ENCODE measurements at regions not wholly inside any gene's neighbourhood (a gene's known extent, or its start where the extent isn't known, plus 50 kb on each side); places are given as distances from the start of the nearest gene placed in this dataset.

DNA sequence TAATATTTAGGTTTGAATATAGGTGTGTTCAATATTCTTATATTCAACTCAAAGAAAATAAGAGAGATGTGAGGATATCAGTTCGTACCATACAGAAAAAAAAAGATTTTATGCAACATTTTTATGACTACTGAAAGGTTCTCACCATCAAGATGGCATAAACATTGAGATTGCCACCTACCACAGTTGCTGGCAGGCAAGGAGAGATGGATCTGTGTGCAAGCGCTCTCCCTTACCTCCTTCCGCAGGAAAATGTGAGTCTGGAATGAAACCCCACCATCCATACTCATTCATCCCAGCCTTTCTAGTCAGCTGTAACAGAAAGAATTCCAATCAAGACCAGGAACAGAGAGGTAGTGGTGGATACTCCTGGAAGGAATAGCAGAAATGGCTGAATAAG, 376.9 kb downstream of the PPP3CA start:
- DNase-seq: no peak

DNA sequence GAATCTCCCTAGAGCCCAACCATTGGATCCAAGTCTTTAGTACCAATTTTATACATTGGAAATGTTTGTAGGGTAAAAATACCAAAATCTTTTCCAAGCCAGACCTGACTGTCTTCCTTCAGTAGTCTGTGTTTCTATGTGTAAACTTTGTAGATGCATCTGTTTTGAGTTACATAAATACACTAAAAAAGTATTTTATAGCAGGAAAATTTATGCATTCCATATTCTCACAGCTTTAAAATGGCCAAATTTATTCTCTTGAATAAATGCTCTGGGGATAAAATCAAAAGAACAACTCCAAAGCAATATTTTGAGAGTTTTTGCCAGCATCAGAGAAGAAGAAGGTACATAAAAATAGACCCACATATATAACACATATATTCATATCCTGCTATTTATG, 377.4 kb downstream of the PPP3CA start:
- no peak for DNase-seq

DNA sequence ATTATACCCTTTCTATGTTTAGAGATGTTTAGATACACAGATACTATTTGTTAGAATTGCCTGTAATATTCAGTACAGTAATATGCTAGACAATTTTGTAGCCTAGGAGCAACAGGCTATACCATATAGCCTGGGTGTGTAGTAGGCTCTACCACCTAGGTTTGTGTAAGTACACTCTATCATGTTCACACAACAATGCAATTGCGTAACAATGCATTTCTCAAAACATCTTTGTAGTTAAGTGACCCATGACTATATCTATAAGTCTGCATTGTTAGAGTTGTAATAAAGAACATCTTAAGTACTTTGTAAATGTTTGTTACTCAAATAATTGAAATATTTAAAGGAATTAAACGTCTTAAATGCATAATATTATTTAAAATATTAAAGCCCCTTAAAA, 379.3 kb downstream of the PPP3CA start:
- no peak for DNase-seq

DNA sequence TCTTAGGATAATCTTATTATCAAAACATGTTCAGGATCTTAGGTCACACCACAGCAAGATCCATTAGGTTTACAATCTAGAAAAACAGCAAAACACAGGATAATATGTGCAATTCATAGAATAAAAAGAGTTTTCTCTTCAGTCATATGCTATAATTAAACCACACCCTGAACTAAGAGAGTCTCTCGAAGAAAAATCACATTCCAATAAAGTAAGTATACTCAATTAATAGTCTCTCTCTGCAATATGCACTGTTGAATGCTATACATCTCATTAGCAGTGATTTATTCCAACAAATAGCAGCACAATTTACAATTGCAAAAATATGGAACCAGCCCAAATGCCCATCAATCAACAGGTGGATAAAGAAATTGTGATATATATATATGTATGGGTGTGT, 383.7 kb downstream of the PPP3CA start:
- DNase-seq: no peak

DNA sequence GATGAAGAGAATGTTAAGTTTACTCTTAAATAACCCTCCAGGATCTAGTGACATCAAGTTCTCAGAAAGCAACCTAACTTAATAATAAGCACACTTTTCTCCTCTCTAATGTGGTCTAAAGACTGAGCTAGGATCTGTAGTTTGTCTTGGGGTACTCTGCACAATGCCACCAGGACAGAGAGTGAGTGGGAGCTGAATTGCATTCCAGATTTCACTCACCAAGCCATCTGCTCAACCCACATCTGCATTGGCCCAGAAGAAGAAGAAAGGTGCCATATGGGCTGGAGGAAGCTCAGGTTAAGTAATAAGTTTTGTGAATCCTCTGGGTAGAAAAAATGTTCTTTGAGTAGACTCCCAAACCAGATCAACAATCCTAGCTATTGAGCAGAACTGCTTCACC, 384.6 kb downstream of the PPP3CA start:
- DNase-seq: no peak

DNA sequence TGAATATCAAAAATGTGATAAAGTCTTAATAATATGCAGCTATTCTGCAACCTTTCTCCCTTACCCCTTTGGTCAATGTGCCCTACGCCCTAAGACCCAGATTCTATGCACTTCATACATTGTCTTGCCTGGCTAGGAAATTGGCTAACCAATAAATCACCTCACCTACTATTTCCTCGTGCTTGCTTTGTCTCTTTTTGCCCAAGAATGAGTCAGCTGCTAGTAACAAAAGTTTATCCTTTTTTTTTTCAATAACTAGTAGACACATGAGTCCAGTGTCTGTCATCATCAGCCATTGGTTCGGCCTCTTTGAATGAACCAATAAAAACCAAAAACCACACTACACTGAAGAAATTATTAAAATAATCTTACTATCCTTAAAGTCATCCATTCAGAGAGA, 387.1 kb downstream of the PPP3CA start:
- DNase-seq: no peak

DNA sequence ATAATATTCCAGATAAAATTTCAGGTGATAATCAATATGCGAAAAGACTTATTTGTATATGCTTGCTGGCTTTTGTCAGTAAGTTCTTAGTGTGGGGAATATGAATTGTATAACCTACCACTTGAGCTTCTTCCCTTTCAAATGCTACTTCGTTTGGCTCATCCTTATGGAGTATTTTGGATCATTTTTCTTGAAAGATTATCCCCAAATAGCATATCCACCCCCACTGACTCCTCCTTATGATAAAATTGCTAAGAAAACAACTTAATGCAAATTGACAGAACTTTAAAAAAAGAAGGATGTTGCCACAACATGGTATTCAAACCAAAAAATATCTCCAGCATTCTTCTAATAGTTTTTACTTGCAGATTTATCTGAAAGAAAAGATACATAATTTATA, 393.3 kb downstream of the PPP3CA start:
- DNase-seq: no peak

DNA sequence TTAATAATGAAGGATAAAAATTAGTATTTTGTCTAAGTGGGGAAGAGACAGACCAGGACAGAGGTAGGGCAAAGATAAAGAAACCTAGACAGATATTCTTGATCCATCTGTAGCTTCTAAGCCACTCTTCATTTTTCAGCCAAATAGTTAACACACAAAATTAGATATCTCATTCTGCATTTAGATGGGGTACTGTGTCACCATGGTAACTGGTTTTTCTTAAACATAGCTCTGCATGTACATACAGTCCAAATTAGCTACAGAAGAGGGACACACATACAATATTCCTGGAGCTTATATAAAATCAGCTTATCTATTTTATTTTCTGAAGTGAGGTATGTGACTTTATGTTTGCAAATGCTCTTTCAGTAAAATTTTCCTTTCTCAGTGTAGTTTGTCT, 393.7 kb downstream of the PPP3CA start:
- DNase-seq: no peak

DNA sequence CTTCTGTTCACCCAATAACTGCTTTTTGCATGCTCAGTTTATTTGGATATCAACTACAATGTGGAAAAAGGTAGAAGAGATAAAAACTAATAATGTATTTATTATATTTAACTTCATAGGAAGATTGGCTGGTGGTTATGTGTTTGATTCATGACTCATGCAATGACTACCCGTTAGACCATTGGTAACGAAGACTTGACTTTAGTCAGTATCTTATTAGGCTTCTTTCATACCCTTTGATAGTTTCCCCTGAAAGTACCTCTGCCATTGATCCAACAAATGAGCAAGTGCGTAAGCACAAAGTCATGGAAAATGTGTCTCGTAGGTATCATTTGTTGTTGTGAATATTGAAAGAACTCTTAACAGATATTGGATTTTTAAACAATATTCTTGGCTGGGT, 394.7 kb downstream of the PPP3CA start:
- DNase-seq: no peak

DNA sequence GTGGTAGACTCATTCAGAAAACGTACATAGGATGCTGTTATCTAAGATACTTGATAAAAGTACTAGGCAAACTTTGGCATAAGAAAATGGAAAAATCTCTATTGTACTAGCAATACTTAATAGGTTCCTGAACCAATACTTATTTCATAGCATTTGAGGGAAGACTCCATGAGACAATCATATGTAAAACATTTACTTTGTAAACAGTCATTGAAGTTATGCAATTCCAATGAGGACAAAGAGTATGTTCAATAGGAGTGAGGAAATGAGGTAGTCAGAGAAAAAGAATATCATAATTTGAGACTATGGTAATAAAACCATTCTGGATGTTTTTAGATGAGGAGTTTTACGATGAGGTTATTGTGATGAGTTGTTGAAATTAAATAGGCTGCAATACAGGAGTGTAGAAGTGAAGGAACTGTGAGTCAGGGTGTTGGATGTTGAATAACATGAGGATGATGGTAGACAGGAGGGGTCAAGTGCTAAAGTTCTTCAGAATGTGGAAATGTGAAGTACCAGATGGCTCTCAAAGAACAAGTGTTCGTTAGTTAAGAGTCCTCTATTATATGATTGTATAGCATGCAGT, 397.9 kb downstream of the PPP3CA start:
- no peak for DNase-seq

DNA sequence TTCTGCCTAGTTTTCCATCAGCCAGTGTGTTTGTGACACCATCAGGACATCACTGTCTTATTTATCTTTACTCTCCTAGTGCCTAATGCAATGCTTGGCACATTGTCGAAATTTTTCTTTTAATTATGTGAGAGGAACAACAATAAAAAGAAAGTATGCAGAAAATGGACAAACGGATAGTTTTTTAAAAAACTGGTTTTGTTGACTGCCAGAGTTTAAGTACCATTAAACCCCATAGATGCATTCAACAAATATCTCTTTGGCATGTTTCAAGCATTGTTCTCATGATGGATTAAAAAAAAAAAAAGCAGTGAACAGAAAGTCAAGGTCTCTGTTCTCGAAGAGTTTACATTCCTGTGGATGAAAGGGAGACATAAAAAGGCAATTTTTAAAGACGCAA, 398.4 kb downstream of the PPP3CA start:
- DNase-seq: no peak

DNA sequence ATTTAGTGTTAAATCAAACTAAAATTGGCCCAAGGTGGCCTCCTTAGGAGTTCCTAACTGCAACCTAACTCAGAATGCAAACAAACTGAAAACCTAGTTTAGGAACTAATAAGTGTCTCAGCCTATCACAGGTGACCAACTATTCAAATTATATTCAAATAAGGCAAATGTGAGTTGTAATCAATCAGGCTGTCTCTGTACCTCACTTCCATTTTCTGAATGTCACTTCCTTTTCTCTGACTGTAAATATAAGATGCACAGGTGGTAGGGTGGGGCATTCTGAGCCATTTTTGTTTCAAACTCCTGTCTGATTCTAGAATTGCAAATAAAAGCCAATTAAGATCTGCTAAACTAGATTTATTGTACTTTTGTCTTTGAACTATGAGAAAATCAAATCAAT, 401.5 kb downstream of the PPP3CA start:
- no peak for DNase-seq

DNA sequence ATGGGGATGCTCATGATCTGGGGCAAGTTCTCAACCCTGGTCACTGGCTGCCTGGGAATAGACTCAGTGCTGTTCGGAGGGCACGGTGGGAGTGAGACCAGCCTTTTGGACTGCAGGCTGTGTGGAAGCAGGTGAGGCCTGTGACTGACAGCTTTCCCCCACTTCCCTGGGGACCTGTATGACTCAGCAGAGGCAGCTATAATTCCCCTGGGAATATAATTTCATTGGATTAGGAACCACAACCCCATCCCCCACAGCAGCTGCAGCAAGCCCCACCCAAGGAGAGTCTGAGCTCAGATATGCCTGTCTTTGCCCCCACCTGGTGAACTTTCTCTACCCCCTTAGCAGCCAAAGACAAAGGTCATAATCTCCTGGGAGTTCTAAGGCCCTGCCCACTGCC, 408.6 kb downstream of the PPP3CA start:
- DNase-seq: no peak

DNA sequence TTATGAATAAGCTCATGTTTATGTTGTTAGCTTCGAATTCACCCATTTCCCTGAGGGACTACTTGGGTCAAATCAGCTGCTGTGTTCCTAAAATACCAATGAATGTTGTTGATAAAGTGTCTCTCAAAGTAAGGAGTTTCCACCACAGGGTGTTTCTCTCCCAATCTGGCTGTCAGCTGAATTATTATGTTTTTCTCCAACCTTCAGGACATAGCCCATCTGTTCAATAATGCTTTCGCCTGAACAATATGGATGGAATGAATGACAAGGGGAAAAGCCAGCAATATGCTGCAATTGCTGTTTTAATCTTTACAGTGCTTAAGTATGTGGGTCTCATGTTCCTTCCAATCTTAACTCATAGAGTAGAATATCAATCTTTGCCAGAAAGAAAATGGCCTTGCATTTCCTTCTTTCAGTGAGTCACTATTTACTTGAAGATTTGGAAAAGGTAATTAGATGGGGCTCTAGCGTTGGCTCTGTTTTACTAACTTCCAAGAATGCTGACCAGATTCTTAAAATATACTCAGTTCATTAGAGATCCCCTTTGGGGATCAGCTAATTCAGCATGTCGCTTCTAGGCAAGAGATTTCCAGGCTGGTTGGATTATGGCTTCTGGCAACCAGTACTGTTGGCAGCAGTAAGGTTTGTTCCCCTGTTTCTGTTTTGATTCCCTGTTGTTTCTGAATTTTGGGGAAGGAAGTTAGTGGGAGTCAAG, 410.5 kb downstream of the PPP3CA start:
- no peak for DNase-seq

DNA sequence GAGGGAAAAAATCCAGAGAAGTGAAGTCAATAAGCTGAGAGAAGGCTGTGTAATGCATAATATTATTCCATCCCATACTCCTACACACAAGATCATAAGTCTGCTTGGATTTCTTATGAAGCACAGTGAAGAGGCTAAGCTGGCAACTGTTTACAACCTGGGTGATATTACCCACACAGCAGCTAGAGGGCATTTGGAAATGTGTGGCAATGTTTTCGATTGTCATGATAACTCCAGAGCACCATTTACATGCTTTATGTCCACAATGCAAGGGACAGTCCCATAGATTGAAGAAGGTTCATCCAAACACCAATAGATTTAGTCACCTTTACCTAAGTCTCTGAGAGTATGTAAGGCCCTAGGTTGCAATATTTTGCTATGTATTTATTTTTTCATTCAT, 412.2 kb downstream of the PPP3CA start:
- DNase-seq: peak; percentile 12

DNA sequence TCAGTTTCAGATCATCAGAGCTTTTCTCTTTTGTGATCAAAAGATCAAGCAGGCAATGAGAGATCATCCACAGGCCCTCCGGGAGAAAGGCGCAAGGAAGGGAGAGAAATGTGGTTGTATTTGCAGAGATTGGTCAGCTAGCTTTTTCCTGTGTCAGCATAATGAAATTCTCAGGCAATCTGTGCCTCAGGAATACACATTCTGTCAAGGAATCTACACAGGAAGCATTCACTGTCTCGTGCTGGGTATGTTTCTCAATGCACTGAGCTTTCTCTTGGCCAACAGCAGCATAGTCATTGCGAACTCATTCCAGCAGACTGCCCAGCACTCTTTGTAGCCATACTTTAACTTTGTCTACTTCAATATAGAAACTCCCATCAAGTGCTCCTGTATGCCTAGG, 413.7 kb downstream of the PPP3CA start:
- peak; percentile 14 for DNase-seq

DNA sequence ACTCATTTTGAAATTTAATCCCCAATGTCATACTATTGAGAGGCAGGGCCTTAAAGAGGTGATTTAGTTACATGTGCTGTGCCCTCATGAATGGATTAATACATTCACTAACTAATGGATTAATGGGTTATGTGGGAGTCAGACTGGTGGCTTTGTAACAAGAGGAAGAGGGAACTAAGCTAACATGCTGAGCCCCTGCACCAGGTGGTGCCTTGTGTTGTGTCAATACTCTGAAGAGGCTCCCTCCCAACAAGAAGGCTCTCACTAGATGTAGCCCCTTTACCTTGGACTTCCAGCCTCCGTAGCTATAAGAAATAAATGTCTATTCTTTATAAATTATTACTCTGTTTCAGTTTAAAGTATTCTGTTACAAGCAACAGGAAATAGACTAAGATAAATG, 411.9 kb upstream of the EMCN start:
- no peak for DNase-seq

DNA sequence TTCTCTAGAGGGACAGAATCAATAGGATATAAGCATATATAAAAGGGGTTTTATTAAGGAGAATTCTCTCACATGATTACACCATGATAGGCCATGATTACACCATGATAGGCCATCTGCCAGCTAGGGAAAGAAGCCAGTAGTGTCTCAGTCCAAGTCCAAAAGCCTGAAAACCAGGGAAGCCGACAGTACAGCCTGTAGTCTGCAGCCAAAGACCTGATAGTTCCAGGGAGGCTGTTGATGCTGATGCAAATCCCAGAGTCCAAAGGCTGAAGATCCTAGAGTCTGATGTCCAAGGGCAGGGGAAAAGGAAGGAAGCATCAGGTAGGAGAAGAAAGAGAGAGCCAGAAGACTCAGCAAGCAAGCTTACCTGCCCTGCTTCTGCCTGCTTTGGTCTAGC, 411.3 kb upstream of the EMCN start:
- DNase-seq: no peak

DNA sequence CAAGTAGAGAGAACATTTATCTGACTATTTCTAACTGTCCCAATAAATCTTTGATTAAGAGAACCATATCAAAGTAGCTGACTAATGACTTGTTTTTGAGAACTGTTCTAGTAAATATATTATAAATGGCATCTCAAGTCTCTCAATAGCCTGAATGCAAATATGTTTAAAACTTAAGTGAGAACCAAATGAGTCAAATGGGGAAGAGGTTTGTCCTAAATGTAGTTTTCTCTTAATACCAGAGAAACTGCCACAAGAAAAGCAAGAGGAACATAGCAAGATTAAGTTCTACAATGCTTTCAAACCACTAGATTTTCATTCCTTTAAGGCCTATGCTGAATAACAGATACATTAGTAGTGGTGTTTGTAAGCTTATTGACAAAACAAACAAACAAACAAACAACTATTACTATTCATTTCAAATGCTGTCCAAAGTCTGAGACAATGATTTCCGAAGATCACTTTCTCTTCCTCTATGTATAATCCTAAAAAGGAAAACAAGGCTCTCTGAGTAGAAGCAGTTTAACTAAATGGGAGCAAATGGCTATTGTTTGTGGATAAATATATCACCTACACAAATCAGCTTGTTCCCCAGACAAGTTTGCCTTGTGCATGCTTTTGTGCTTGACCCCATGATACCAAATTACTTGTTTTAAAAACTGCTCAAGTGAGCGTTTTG, 408.4 kb upstream of the EMCN start:
- DNase-seq: no peak

DNA sequence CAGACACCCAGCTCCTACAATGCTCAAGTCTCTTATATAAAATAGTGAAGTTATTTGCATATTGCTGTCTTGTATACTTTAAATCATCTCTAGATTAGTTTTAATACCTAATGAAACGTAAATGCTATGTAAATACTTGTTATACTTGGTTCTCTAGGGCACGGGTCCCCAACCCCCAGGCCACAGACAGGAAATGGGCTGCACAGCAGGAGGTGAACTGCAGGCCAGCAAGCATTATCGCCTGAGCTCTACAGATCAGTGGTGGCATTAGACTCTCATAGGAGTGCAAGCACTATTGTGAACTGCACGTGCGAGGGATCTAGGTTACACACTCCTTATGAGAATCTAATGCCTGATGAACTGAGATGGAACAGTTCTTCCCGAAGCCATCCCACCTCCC, 395.9 kb upstream of the EMCN start:
- no peak for DNase-seq

DNA sequence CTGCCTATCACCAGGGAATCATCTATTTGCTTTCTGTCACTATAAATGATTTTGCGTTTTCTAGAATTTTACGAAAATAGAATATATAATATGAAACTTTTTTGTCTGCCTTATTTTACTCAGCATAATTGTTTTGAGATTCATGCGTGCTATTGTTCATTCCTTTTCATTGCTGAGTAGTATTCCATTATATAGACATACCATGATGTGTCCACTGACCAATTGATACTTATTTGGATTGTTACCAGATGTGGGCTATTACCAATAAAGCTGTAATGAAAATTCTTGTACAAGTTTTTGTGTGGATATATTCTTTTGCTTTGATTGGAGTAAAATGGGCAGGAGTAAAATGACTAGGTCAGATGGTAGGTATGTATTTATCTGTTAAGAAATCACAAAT, 390.7 kb upstream of the EMCN start:
- DNase-seq: no peak

DNA sequence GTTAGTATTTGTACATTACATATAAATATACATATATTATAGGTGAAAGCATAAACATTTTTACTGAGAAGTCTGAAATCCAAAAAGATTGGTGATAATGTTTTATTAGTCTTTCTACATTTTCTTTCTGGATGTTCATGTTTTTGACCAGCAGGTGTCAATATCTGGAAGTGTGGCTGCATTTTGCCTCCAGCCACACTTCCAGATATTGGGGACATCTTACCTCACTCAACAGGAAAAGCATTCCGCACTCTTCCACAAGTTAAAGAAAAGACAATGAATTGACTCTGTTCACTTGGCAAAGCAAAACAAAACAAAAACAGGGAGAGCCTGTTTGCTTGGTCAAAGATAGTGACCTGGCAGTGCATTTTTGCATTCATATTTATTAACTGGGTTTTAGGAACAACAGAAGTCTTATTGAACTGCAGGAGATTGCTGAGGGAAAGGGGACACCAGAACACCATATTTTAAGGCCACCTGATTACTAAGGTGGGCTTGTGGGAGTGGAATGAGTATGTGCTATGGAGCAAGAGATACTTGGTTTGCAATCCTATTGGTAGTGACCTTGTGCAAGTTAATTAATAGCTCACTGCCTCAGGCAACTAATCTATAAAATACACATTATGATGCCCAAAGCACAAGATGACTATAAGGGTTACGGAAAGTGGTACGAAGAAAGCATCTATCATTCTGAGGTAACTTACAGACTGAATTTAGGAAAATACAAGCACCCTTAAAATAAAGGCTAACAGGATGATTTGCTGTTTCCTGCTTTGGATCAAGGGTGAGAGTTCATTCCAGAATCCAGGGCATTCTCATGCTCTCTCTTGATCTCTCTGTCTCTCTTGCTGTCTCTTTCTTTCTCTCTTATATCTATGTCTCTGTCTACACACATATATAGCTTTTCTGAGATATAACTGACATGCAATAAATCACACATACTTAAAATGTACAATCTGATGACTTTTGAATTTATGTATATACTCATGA, 389.9 kb upstream of the EMCN start:
- peak; percentile 15 for DNase-seq

DNA sequence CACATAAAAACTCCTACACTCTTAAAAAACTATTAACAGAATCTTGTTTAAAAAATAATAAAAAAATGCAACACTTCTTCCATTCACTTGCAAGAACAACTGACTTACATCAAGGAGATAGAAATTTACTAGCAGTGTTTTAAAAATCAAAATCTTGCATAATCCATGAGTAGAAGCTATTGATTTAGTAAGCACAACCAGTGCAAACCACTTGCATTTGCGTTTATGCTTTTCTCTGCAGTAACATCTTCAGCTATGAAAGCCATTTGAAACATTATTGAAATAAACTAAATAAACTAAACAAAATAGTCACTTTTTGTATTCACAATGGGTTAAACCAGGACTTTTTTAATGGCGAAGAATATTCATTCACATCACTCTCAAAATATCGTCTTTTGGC, 389.2 kb upstream of the EMCN start:
- DNase-seq: no peak
